HG03066 (cell line): ENCODE measurements at regions not wholly inside any gene's neighbourhood (a gene's known extent, or its start where the extent isn't known, plus 50 kb on each side); places are given as distances from the start of the nearest gene placed in this dataset.

Experiments
- ATAC-seq: cut with Tn5 transposase; IDR thresholded peaks from one replicate; pipeline ENCODE4 v1.9.1; 2021; ENCODE audit warnings: low read depth; ENCODE audit not compliant: unreplicated experiment

- no peak for ATAC-seq
These were observed 332.8 kb upstream of the SOX11 start for GRCh38 chr2:5359397-5359796.

- no peak for ATAC-seq
These were observed 332.1 kb upstream of the SOX11 start for GRCh38 chr2:5360081-5360480.

GRCh38 chr2:5364361-5364760 is 327.8 kb upstream of the SOX11 start:
- no peak for ATAC-seq

GRCh38 chr2:5365871-5366461 is 326.2 kb upstream of the SOX11 start:
- peak; percentile 95 for ATAC-seq

GRCh38 chr2:5367321-5367720 is 324.9 kb upstream of the SOX11 start:
- ATAC-seq = no peak

GRCh38 chr2:5368263-5368662 is 323.9 kb upstream of the SOX11 start:
- ATAC-seq = no peak

GRCh38 chr2:5369510-5369909 is 322.7 kb upstream of the SOX11 start:
- no peak for ATAC-seq

GRCh38 chr2:5370158-5370557 is 322.0 kb upstream of the SOX11 start:
- ATAC-seq = no peak

GRCh38 chr2:5372141-5372540 is 320.0 kb upstream of the SOX11 start:
- ATAC-seq = no peak

- no peak for ATAC-seq
These were observed 319.0 kb upstream of the SOX11 start for GRCh38 chr2:5373200-5373599.

GRCh38 chr2:5374762-5375161 is 317.4 kb upstream of the SOX11 start:
- ATAC-seq = no peak

- ATAC-seq = no peak
These were observed 314.9 kb upstream of the SOX11 start for GRCh38 chr2:5377323-5377722.

GRCh38 chr2:5379811-5380210 is 312.4 kb upstream of the SOX11 start:
- ATAC-seq = no peak

GRCh38 chr2:5385596-5385995 is 306.6 kb upstream of the SOX11 start:
- ATAC-seq = no peak

GRCh38 chr2:5387406-5387805 is 304.8 kb upstream of the SOX11 start:
- no peak for ATAC-seq

- ATAC-seq = no peak
These were observed 302.4 kb upstream of the SOX11 start for GRCh38 chr2:5389740-5390139.

- ATAC-seq = no peak
These were observed 300.8 kb upstream of the SOX11 start for GRCh38 chr2:5391362-5391761.

- ATAC-seq = no peak
These were observed 299.5 kb upstream of the SOX11 start for GRCh38 chr2:5392658-5393057.

- ATAC-seq = no peak
These were observed 298.7 kb upstream of the SOX11 start for GRCh38 chr2:5393474-5393873.

GRCh38 chr2:5394223-5394622 is 298.0 kb upstream of the SOX11 start:
- ATAC-seq = no peak

GRCh38 chr2:5401115-5401657 is 291.0 kb upstream of the SOX11 start:
- no peak for ATAC-seq

GRCh38 chr2:5403392-5403791 is 288.8 kb upstream of the SOX11 start:
- ATAC-seq = no peak

- ATAC-seq = no peak
These were observed 282.2 kb upstream of the SOX11 start for GRCh38 chr2:5409898-5410381.
